GM12878 (cell line): ENCODE measurements at regions not wholly inside any gene's neighbourhood (a gene's known extent, or its start where the extent isn't known, plus 50 kb on each side); places are given as distances from the start of the nearest gene placed in this dataset.

ENCODE experiments used
- ASH2L ChIP-seq: fragments of 300-600, 200-600 bp; sonication (generic); IDR thresholded peaks from 2 replicates; pipeline ENCODE4 v1.6.1; 2017; ENCODE audit warnings: low read depth, mild to moderate bottlenecking, borderline replicate concordance
- CHD2 ChIP-seq: IDR thresholded peaks from 2 replicates; pipeline ENCODE4 v1.6.1; 2011; ENCODE audit warnings: low read depth, low read length, improper control_type of control experiment, borderline replicate concordance
- CREB1 ChIP-seq: IDR thresholded peaks from 2 replicates; pipeline ENCODE4 v1.6.1; 2012; ENCODE audit warnings: low read depth, mild to moderate bottlenecking, inconsistent platforms
- CREM ChIP-seq: IDR thresholded peaks from 2 replicates; pipeline ENCODE4 v1.6.1; 2014; ENCODE audit warnings: antibody characterized with exemption, low read depth
- RFX5 ChIP-seq: IDR thresholded peaks from 2 replicates; pipeline ENCODE4 v1.6.1; 2011; ENCODE audit warnings: low read depth, low read length, improper control_type of control experiment
- SUZ12 ChIP-seq: fragments of 200-600 bp; sonication (generic); IDR thresholded peaks from one replicate; pipeline ENCODE4 v1.6.1; 2018; ENCODE audit warnings: antibody characterized with exemption, mild to moderate bottlenecking; ENCODE audit not compliant: unreplicated experiment
- TF ChIP-seq, protein P1 (sequence below), 3 experiments: IDR thresholded peaks in 2 of 3; conservative IDR thresholded peaks in 1 of 3; 2 replicates each; pipeline ENCODE4 v1.5.1; 2011; ENCODE audit warnings: low read depth in 3 of 3, low read length in 3 of 3, mild to moderate bottlenecking in 3 of 3, control low read depth in 2 of 3, moderate library complexity in 2 of 3, inconsistent platforms in 1 of 3, mixed read lengths in 1 of 3; ENCODE audit not compliant: control insufficient read depth in 2 of 3, insufficient read depth in 1 of 3; ENCODE audit errors: extremely low read depth in 1 of 3

DNA sequence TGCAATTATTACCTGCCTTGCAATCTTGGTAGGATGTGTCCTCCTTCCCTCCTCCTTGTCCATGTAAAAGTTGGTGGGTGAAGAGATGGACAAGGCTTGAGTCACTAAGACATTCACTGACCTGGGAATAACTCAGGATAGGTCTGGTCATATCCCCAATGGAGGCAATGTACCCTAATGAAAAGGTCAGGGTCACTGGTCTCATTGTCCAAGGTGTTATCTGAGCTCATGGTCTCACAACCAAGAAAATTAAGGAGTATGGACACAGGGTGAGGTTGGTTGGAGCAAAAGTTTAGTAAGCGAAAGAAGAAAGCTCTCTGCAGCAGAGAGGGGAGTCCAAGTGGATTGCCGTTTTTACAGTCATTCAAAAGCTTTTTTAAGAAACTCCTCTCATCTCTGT lies 179.0 kb downstream of the SNRPN start:
- TF ChIP-seq RFX5 (no peak), ASH2L (no peak), CHD2 (no peak), SUZ12 (no peak), CREM (no peak), CREB1 (no peak)
- TF ChIP-seq, protein P1, sequence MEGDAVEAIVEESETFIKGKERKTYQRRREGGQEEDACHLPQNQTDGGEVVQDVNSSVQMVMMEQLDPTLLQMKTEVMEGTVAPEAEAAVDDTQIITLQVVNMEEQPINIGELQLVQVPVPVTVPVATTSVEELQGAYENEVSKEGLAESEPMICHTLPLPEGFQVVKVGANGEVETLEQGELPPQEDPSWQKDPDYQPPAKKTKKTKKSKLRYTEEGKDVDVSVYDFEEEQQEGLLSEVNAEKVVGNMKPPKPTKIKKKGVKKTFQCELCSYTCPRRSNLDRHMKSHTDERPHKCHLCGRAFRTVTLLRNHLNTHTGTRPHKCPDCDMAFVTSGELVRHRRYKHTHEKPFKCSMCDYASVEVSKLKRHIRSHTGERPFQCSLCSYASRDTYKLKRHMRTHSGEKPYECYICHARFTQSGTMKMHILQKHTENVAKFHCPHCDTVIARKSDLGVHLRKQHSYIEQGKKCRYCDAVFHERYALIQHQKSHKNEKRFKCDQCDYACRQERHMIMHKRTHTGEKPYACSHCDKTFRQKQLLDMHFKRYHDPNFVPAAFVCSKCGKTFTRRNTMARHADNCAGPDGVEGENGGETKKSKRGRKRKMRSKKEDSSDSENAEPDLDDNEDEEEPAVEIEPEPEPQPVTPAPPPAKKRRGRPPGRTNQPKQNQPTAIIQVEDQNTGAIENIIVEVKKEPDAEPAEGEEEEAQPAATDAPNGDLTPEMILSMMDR (IDR thresholded peaks at IDR 0.05 in 2 of 3, conservative IDR thresholded peaks at IDR 0.05 in 1 of 3; ENCODE audit: control insufficient read depth in 2 of 3, extremely low read depth in 1 of 3, insufficient read depth in 1 of 3, low read depth in 3 of 3, low read length in 3 of 3), result no peak
